ENCODE measurements at regions not wholly inside any gene's neighbourhood (a gene's known extent, or its start where the extent isn't known, plus 50 kb on each side); places are given as distances from the start of the nearest gene placed in this dataset.

DNA sequence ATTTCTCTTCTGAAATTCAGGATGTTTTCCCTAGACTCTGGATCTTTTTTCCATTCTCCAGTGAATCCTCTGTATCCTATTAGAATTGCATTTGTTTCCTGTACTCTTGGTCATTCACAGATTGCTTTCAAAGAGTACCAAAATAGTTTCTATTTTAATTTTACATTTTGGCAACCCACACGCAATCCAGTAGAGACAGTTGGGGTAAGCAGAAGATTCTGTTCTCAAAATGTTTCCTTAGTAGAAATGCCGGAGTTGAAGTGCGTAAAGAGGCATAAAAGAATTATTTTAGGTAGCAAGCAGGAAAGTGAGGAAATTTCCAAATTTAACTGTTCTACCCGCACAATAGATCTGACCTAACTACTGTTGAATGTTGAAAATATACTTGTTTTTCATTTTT, 842.4 kb downstream of the LUZP2 start:
- Histone ChIP-seq H3F3A (ENCODE audit: insufficient read depth, low read length) (no peaks in the 10 kb centered on the region), H4K20me1 (ENCODE audit: insufficient read depth, low read length) (no peaks in the 10 kb centered on the region)

DNA sequence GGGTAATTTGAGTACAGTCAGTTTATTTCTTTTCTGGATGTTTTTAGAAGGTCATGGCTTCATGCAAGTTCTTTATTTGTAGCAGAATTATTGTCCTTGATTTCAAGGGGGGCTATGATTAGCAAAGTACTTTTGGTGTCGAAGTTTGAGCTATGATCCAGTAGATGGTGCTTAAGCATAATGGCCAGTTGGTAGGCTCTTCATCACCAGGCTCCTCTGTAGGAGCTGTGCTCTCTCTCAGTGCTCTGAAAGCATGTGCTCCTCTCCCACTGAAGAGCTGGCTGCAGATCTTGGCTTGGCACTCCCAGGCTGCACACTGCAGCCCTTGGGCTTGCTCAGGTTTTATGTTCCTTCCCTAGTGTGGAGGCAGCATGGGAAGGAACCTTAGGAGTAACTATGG, 852.7 kb downstream of the LUZP2 start:
- no peak for TF ChIP-seq EZH2 (IDR thresholded peaks at IDR 0.05; ENCODE audit: borderline replicate concordance, low read length)
- TF ChIP-seq, protein P1, sequence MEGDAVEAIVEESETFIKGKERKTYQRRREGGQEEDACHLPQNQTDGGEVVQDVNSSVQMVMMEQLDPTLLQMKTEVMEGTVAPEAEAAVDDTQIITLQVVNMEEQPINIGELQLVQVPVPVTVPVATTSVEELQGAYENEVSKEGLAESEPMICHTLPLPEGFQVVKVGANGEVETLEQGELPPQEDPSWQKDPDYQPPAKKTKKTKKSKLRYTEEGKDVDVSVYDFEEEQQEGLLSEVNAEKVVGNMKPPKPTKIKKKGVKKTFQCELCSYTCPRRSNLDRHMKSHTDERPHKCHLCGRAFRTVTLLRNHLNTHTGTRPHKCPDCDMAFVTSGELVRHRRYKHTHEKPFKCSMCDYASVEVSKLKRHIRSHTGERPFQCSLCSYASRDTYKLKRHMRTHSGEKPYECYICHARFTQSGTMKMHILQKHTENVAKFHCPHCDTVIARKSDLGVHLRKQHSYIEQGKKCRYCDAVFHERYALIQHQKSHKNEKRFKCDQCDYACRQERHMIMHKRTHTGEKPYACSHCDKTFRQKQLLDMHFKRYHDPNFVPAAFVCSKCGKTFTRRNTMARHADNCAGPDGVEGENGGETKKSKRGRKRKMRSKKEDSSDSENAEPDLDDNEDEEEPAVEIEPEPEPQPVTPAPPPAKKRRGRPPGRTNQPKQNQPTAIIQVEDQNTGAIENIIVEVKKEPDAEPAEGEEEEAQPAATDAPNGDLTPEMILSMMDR (IDR thresholded peaks at IDR 0.05; ENCODE audit: low read length), result no peak
- Histone ChIP-seq H3K4me2 (ENCODE audit: low read length) (no peak overlapping the region), H3K36me3 (ENCODE audit: insufficient read depth, low read length) (no peaks in the 10 kb centered on the region), H3F3A (ENCODE audit: insufficient read depth, low read length) (no peaks in the 10 kb centered on the region), H4K20me1 (ENCODE audit: insufficient read depth, low read length) (no peaks in the 10 kb centered on the region), H3K4me3 (ENCODE audit: low read depth, low read length, poor library complexity, severe bottlenecking) (no peak overlapping the region), H3K79me2 (ENCODE audit: insufficient read depth, low read length) (no peaks in the 10 kb centered on the region), H3K9me3 (ENCODE audit: low read length) (no peaks in the 10 kb centered on the region), H2AFZ (ENCODE audit: low read length) (no peak overlapping the region), H3K9me2 (ENCODE audit: low read depth, low read length) (no peaks in the 10 kb centered on the region), H3K27me3 (ENCODE audit: insufficient read depth, low read length) (no peaks in the 10 kb centered on the region), H3K27ac (ENCODE audit: low read depth, low read length, poor library complexity, severe bottlenecking) (no peak overlapping the region), H3K9ac (ENCODE audit: low read length) (no peak overlapping the region), H3K4me1 (ENCODE audit: insufficient read depth, low read length, severe bottlenecking) (no peaks in the 10 kb centered on the region)

More for the DNA sequence above, 842.4 kb downstream of the LUZP2 start:
- TF ChIP-seq EZH2 (IDR thresholded peaks at IDR 0.05; ENCODE audit: borderline replicate concordance, low read length), result no peak
- TF ChIP-seq, protein P1 (IDR thresholded peaks at IDR 0.05; ENCODE audit: low read length), result no peak
- Histone ChIP-seq H3K79me2 (ENCODE audit: insufficient read depth, low read length) (no peaks in the 10 kb centered on the region), H3K4me1 (ENCODE audit: insufficient read depth, low read length, severe bottlenecking) (no peaks in the 10 kb centered on the region), H3K9me3 (ENCODE audit: low read length) (no peaks in the 10 kb centered on the region), H3K9ac (ENCODE audit: low read length) (no peak overlapping the region), H3K27ac (ENCODE audit: low read depth, low read length, poor library complexity, severe bottlenecking) (no peak overlapping the region), H3K4me2 (ENCODE audit: low read length) (no peak overlapping the region), H3K36me3 (ENCODE audit: insufficient read depth, low read length) (no peaks in the 10 kb centered on the region), H3K4me3 (ENCODE audit: low read depth, low read length, poor library complexity, severe bottlenecking) (no peak overlapping the region), H3K9me2 (ENCODE audit: low read depth, low read length) (no peaks in the 10 kb centered on the region), H3K27me3 (ENCODE audit: insufficient read depth, low read length) (no peaks in the 10 kb centered on the region), H2AFZ (ENCODE audit: low read length) (no peak overlapping the region)

- no peaks in the 10 kb centered on the region for H3F3A ChIP-seq (ENCODE audit: insufficient read depth, low read length)
- H3K79me2 ChIP-seq (ENCODE audit: insufficient read depth, low read length), result no peaks in the 10 kb centered on the region
- H3K4me1 ChIP-seq (ENCODE audit: insufficient read depth, low read length, severe bottlenecking), result no peaks in the 10 kb centered on the region
- no peaks in the 10 kb centered on the region for H3K9me3 ChIP-seq (ENCODE audit: low read length)
- H3K4me2 ChIP-seq (ENCODE audit: low read length), result no peak overlapping the region
- H3K36me3 ChIP-seq (ENCODE audit: insufficient read depth, low read length), result no peaks in the 10 kb centered on the region
- no peak overlapping the region for H2AFZ ChIP-seq (ENCODE audit: low read length)
- TF ChIP-seq, protein P1 (IDR thresholded peaks at IDR 0.05; ENCODE audit: low read length), result no peak
- TF ChIP-seq EZH2 (IDR thresholded peaks at IDR 0.05; ENCODE audit: borderline replicate concordance, low read length), result no peak
- no peak overlapping the region for H3K9ac ChIP-seq (ENCODE audit: low read length)
- H3K27ac ChIP-seq (ENCODE audit: low read depth, low read length, poor library complexity, severe bottlenecking), result no peak overlapping the region
- no peaks in the 10 kb centered on the region for H4K20me1 ChIP-seq (ENCODE audit: insufficient read depth, low read length)
- H3K9me2 ChIP-seq (ENCODE audit: low read depth, low read length), result no peaks in the 10 kb centered on the region
- H3K4me3 ChIP-seq (ENCODE audit: low read depth, low read length, poor library complexity, severe bottlenecking), result no peak overlapping the region
- H3K27me3 ChIP-seq (ENCODE audit: insufficient read depth, low read length), result no peaks in the 10 kb centered on the region
Measured at GRCh38 chr11:25350899-25351803, 854.3 kb downstream of the LUZP2 start.
